HG03432 (cell line): ENCODE measurements at regions not wholly inside any gene's neighbourhood (a gene's known extent, or its start where the extent isn't known, plus 50 kb on each side); places are given as distances from the start of the nearest gene placed in this dataset.
"Not testable (repeated sequence)": the region's sequence is repeated elsewhere in the genome, so short reads cannot be mapped to it uniquely, and the experiment has no call there.

Source experiments
- ATAC-seq: cut with Tn5 transposase; IDR thresholded peaks from one replicate; pipeline ENCODE4 v1.9.1; 2021; ENCODE audit warnings: mild to moderate bottlenecking, moderate library complexity; ENCODE audit not compliant: unreplicated experiment

DNA sequence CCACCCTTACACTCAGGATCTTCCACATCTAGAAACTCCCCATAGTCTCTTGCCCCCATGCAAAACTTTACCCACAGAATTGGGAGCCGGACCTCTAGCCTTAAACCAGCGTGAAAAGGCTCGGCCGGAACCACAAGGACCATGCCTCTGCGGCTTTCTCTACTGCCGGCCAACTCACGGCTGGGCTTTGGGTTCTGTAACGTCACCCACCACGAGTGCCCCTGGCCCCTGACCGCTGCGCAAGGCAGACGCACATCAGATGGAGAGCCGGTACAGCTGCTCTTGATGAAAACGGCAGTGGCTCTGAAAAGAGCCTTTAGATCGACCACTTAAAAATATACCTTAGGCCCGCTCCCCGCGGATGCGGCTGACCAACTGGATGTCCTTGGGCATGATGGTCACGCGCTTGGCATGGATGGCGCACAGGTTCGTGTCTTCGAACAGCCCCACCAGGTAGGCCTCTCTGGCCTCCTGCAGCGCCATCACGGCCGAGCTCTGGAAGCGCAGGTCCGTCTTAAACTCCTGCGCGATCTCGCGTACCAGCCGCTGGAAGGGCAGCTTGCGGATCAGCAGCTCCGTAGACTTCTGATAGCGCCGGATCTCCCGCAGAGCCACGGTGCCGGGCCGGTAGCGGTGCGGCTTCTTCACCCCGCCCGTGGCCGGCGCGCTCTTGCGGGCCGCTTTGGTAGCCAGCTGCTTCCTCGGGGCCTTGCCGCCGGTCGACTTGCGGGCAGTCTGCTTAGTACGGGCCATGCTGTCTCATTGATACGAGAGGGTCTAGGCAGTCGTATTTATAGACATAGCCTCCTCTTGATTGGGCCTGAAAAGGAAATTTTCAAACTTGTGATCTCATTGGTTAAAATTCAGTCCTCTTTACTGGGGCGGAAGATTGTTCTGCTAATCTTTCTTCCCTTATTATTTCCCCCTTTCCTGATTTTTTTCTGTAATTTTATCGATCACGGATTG, 66.3 kb downstream of the FAM72C start:
- ATAC-seq: not testable (repeated sequence)

DNA sequence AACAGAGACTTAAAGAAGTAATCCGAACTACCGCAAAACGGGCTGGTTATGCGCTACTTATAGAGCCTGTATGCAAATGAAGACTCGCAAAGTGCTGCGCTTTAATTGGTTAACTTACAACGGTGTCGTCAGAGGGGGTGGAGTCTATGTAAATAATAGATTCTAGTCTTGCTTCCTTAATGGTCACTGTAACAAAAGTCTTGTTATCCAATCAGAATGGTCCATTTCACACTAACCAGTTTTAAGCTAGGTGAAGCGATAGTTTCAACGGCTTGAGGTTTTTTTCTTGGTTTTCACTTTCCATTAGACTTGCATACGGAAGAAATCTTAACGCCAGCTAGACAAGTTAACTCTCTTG, 67.2 kb downstream of the FAM72C start:
- peak; percentile 58 for ATAC-seq

GRCh38 chr1:143903899-143904621, 67.7 kb downstream of the FAM72C start:
- not testable (repeated sequence) for ATAC-seq

DNA sequence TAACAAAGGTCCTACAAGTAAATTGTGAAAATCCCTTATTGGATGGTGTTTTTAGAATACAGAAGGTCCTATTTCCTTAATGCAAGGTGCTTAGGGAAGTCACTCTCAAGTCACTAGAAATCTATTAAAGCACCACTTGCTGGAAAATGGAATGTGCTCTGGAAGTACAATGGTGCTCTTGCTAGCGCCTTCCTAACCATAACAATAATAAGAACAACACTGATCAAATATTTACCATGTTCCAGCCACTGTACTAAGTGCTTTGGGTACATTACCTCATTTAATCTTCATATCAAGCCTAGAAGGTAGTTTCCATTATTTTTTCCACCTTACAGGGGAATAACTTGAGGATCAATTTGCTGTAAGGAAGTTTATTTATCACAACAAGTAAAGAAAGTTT, 75.4 kb downstream of the FAM72C start:
- ATAC-seq: not testable (repeated sequence)

DNA sequence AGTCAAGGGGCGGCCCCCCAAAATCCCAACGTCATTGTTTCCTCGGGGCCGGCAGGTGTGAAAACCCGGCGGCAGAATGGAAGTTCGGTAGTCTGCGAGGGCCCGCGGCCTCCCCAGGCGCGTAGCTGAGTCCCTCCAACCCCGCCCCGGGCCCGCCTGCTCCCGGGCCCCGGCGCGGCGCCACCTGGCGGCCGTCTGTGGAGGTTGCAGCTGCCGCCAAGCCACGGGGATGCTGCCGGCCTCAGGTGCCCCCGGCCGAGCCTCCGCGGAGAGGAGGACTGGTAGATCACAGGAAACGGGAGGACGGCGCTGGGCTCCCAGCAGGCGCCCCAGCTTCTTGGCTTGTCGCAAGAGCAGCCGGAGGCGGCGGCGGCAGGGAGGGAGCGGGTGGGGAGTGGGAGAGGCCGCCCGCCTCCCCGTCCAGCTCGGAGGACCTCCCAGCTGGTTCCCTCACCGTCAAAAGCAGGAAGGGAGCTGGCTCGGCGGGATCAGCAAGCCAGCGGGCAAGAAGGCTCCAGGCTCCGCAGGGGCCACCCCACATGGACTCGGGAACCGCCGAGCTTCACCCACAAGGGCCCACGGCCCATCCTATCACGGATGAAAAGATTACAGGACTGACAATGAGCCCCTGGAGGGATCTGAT, 86.7 kb downstream of the FAM72C start:
- peak; percentile 96 for ATAC-seq

DNA sequence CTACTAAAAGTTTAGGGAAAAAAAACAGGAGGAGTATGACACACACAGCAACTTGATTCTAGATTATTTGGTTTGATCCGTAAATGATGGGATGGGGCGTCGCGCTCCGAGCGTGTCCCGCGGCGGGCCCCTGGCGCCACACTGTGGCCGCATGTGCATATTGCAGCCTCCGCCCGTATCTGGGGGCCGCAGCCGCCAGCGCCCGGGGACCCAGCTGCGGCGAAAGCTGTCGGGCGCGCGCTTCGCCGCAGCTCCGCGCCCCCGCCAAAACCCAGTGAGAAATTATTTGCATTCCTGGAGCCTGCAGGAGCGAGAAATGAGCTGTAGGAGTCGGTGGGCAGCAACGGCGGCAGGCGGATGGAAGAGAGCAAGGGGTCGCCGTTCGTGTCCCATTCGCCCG, 87.3 kb downstream of the FAM72C start:
- peak; percentile 91 for ATAC-seq

DNA sequence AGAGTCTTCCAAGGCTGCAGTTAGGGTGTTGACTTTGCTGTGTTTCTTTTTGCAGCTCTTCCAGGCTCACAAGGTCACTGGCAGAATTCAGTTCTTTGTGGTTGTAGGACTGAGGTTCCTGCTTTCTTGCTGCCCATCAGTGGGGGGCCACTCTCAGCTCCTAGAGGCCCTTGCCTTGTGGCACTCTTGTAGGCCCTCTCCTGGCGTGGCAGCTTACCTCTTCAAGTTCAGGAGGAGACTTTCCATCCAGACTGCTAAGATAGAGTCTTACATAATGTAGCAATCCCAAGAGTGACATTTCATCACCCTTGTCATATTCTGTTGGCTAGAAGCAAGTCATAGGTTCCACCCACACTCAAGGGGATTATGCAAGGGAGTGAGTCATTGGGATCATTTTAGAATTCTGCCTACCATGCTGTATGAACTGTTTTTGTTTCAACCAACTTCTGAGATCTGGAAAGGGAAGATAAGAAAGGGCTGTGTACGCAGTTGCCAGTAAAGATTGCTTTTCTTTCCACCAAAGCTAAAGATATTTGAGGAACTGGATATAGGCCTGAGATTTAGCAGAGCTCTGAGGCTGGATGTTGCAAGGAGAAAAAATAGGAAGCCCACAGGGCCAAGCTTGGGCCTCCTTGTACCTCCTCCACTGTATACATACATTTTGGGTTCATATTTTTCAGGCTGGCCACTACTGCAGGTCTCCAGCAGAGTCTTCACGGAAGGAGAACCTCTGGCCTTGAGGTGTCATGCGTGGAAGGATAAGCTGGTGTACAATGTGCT, 91.8 kb downstream of the FAM72C start:
- ATAC-seq: not testable (repeated sequence)

- ATAC-seq: not testable (repeated sequence)
These were observed 95.8 kb downstream of the FAM72C start for GRCh38 chr1:143875947-143876346.

GRCh38 chr1:143874625-143875024, 97.2 kb downstream of the FAM72C start:
- not testable (repeated sequence) for ATAC-seq

GRCh38 chr1:143873650-143874049, 98.1 kb downstream of the FAM72C start:
- not testable (repeated sequence) for ATAC-seq

- not testable (repeated sequence) for ATAC-seq
These were observed 101.4 kb downstream of the FAM72C start for GRCh38 chr1:143870388-143870787.

- not testable (repeated sequence) for ATAC-seq
These were observed 104.1 kb downstream of the FAM72C start for GRCh38 chr1:143867590-143868220.

DNA sequence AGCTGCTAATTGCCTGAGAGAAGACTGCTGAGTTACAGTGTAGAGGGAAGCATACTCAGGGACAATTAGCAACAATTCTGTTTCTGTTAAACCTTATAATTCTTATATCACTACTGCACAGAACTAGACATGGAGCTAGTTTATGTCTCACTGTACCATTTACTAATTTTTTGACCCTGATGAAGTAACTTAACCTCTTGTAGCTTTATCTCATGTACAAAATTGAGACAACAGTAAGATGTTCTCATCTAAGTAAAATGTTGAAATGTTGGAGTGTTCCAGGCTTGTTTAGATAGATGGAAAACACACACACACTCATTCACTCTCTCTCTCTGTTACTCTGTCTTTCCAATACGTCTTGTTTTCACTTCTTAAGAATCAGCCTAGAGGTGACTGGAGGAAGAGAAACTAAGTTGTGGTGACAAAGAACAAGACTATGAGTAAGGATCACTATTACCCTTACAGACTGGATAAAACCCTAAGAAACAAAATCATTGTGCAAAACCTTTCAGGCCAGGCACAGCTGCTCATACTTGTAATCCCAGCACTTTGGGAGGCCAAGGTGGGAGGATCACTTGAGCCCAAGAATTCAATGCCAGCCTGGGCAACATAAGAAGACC, 107.8 kb downstream of the FAM72C start:
- peak; percentile 81 for ATAC-seq

DNA sequence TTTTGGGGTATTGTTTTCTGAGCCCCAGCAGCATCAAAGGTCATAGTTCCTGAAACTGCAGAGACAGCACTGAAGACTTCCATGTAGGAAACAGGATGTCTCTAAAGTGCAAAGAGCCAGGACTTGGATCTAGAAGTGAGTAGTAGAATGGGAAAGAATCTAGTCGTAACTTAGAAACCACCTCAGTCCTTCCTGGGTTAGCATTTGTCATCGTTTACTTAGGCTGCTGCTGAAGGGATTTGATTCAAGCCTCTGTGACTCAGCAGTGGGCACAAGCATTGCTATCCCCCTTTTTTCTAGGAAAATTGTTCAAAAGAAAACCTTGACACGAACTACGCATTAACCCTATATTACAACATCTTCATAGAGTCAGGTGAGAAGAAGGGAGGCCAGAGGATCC, 109.1 kb downstream of the FAM72C start:
- ATAC-seq: not testable (repeated sequence)

DNA sequence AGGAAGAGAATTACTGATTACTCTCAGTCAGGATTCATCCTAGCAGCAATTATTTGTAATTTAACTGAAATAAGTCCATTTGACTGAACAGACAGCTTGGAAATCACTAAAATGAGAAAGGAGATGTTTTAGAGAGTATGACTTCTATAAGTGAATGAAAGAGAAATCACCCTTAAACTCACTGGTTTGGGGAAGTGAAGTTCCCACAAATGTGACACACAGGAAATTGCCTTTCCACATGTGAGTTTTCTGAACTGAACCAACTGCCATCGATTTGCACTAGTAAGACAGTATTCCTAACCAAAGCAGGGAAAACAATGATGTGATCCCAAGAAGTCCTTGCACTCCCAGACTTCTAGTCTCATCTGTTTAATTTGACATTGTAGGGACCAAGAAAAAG, 110.5 kb downstream of the FAM72C start:
- ATAC-seq: not testable (repeated sequence)

- not testable (repeated sequence) for ATAC-seq
These were observed 115.9 kb downstream of the FAM72C start for GRCh38 chr1:143855867-143856266.

DNA sequence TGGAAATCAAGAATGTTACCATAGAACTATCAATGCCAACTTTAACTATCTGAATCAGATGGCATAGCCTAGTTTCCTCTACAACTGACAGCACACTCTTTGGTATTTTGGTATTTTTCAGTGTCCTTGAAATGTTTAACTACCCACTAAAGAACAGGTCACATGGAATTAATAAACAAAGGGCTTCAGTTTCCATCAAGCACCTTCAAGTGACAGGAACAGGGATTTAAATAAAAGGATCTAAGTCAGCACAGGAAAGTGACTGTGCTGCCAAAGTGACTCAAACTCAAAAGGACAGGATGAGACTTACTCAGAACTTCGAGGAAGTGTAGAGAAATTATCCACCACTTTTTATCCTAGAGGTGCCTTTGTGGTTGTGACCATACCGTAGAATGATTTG, 117.7 kb downstream of the FAM72C start:
- not testable (repeated sequence) for ATAC-seq

GRCh38 chr1:143850637-143851036, 121.1 kb downstream of the FAM72C start:
- ATAC-seq: not testable (repeated sequence)

- not testable (repeated sequence) for ATAC-seq
These were observed 122.9 kb downstream of the FAM72C start for GRCh38 chr1:143848859-143849258.

DNA sequence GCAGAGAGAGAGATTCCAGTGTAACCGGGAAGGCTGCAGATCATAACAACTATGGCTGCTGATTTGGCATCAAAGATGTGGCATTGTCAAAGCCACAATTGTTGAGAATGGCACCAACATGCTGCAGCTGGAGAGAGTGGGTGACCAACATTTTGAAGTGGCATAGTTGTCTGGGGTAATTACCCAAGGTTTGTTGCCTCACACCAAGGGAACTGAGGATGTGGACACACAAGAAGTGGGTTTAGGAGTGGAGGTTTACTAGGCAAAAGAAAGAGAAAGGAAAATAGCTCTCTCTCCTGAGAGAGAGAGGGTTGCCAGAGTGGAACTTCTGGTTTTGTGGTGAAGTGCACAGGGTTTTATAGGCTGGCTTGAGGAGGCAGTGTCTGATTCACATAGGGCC, 126.6 kb downstream of the FAM72C start:
- not testable (repeated sequence) for ATAC-seq
